Trophoblast cell (in vitro differentiated cells and primary cell): ENCODE measurements at regions not wholly inside any gene's neighbourhood (a gene's known extent, or its start where the extent isn't known, plus 50 kb on each side); places are given as distances from the start of the nearest gene placed in this dataset.
A peak's percentile ranks its signal among the peaks of the same experiment; 100 is the strongest.

ENCODE experiments used
- DNase-seq, 2 donors: peaks; one replicate each; pipeline ENCODE4 v3.0.0-alpha.2; 2016
- H2AFZ ChIP-seq: 2 replicates; pipeline ENCODE4 v1.6.1; 2013; ENCODE audit warnings: low read length, moderate library complexity, mild to moderate bottlenecking; ENCODE audit not compliant: insufficient read depth, poor library complexity
- H2AK5ac ChIP-seq: 2 replicates; pipeline ENCODE4 v1.6.1; 2013; ENCODE audit warnings: mild to moderate bottlenecking, low read length
- H2BK120ac ChIP-seq: 2 replicates; pipeline ENCODE4 v1.6.1; 2013; ENCODE audit warnings: low read length, mild to moderate bottlenecking, moderate library complexity; ENCODE audit not compliant: insufficient read depth, poor library complexity
- H2BK12ac ChIP-seq: 2 replicates; pipeline ENCODE4 v1.6.1; 2013; ENCODE audit warnings: mild to moderate bottlenecking, low read length, moderate library complexity
- H2BK5ac ChIP-seq: 2 replicates; pipeline ENCODE4 v1.6.1; 2013; ENCODE audit warnings: low read length, low read depth, moderate library complexity, mild to moderate bottlenecking; ENCODE audit not compliant: poor library complexity
- H3K14ac ChIP-seq: 2 replicates; pipeline ENCODE4 v1.6.1; 2013; ENCODE audit warnings: mild to moderate bottlenecking, low read length
- H3K18ac ChIP-seq: 2 replicates; pipeline ENCODE4 v1.6.1; 2013; ENCODE audit warnings: mild to moderate bottlenecking, low read length
- H3K23ac ChIP-seq: 2 replicates; pipeline ENCODE4 v1.6.1; 2013; ENCODE audit warnings: low read length
- H3K27ac ChIP-seq: 2 replicates; pipeline ENCODE4 v1.5.1; 2013; ENCODE audit warnings: low read depth, mild to moderate bottlenecking, inconsistent platforms, low read length, moderate library complexity
- H3K27me3 ChIP-seq: 2 replicates; pipeline ENCODE4 v1.6.1; 2013; ENCODE audit warnings: inconsistent platforms, mild to moderate bottlenecking, low read length, moderate library complexity; ENCODE audit not compliant: insufficient read depth
- H3K36me3 ChIP-seq, 2 experiments: 1 replicate in 1 of 2; 2 replicates in 1 of 2; pipeline ENCODE4 v1.6.1; 2013; ENCODE audit warnings: low read length in 2 of 2, mild to moderate bottlenecking in 2 of 2, moderate library complexity in 1 of 2; ENCODE audit not compliant: insufficient read depth in 2 of 2, control insufficient read depth in 1 of 2
- H3K4ac ChIP-seq: 2 replicates; pipeline ENCODE4 v1.6.1; 2013; ENCODE audit warnings: low read depth, mild to moderate bottlenecking, low read length, moderate library complexity
- H3K4me1 ChIP-seq, 2 experiments: 1 replicate in 1 of 2; 2 replicates in 1 of 2; pipeline ENCODE4 v1.6.1; 2013; ENCODE audit warnings: low read length in 2 of 2, mild to moderate bottlenecking in 2 of 2, moderate library complexity in 1 of 2; ENCODE audit not compliant: insufficient read depth in 2 of 2, control insufficient read depth in 1 of 2
- H3K4me2 ChIP-seq: 2 replicates; pipeline ENCODE4 v1.6.1; 2013; ENCODE audit warnings: inconsistent platforms, mild to moderate bottlenecking, low read length, moderate library complexity
- H3K4me3 ChIP-seq: 2 replicates; pipeline ENCODE4 v1.5.1; 2013; ENCODE audit warnings: mild to moderate bottlenecking, low read depth, low read length, inconsistent platforms
- H3K79me1 ChIP-seq: one replicate; pipeline ENCODE4 v1.6.1; 2013; ENCODE audit warnings: low read length
- H3K79me2 ChIP-seq: 2 replicates; pipeline ENCODE4 v1.6.1; 2013; ENCODE audit warnings: low read length, mild to moderate bottlenecking; ENCODE audit not compliant: control insufficient read depth, insufficient read depth, poor library complexity
- H3K9ac ChIP-seq: 2 replicates; pipeline ENCODE4 v1.6.1; 2013; ENCODE audit warnings: mild to moderate bottlenecking, low read length
- H3K9me3 ChIP-seq: 2 replicates; pipeline ENCODE4 v1.6.1; 2013; ENCODE audit warnings: low read depth, mild to moderate bottlenecking, control low read depth, inconsistent platforms, low read length; ENCODE audit not compliant: insufficient read depth
- H4K12ac ChIP-seq: 2 replicates; pipeline ENCODE4 v1.6.1; 2013; ENCODE audit warnings: low read depth, mild to moderate bottlenecking, low read length, moderate library complexity
- H4K8ac ChIP-seq: 2 replicates; pipeline ENCODE4 v1.6.1; 2013; ENCODE audit warnings: low read depth, mild to moderate bottlenecking, low read length, moderate library complexity
- H4K91ac ChIP-seq: one replicate; pipeline ENCODE4 v1.6.1; 2013; ENCODE audit warnings: low read depth, mild to moderate bottlenecking, low read length, moderate library complexity
- WGBS: extraction: QIAGEN DNeasy Blood & Tissue Kit; methylation state at CpG from one replicate; pipeline ENCODE4 v1.1.7; 2013; ENCODE audit warnings: missing lambda C conversion rate; ENCODE audit not compliant: insufficient read length, insufficient coverage; ENCODE audit errors: extremely low coverage; 5-methylcytosine and 5-hydroxymethylcytosine counted together

GRCh38 chr14:86897704-86898513 lies 1095.1 kb downstream of the GALC start:
- Histone ChIP-seq H3K4ac (no peak overlapping the region), H2AFZ (no peak overlapping the region), H3K27ac (no peak overlapping the region), H3K79me2 (no peaks in the 10 kb centered on the region), H3K4me1 (no peaks in the 10 kb centered on the region), H3K14ac (no peak overlapping the region), H3K23ac (no peak overlapping the region), H3K27me3 (no peaks in the 10 kb centered on the region), H2BK12ac (no peak overlapping the region), H2BK5ac (no peak overlapping the region), H3K9me3 (no peaks in the 10 kb centered on the region), H3K9ac (no peak overlapping the region), H3K4me3 (no peak overlapping the region), H2AK5ac (no peak overlapping the region), H4K91ac (no peak overlapping the region), H4K12ac (no peak overlapping the region), H4K8ac (no peak overlapping the region), H3K79me1 (no peaks in the 10 kb centered on the region), H3K36me3 (no peaks in the 10 kb centered on the region), H2BK120ac (no peak overlapping the region), H3K18ac (no peak overlapping the region), H3K4me2 (no peak overlapping the region)
- DNase-seq, result no peak
- no CpG with 5 or more reads among the region's 4 CpGs for WGBS

DNA sequence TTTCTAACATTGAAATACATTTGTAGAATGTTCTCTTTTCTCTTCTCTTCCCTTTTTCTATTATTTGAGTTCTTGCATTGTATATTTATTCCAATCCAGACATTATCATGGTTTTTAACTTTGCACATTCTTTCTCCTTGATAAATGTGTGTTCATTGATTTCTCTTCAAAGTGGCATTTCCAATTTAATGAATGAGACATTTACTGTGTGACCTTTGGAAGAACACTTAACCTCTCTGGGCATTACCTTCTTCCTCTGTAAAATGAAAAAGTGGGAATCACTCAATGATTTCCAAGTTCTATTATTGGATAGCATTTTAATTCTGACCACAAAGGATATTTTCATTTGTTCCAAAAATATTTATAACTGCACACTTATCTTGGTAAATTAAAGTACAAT lies 1095.8 kb downstream of the GALC start:
- no peak overlapping the region for H2AK5ac ChIP-seq
- no peak overlapping the region for H3K9ac ChIP-seq
- no peak overlapping the region for H4K8ac ChIP-seq
- no peak overlapping the region for H2AFZ ChIP-seq
- no peak overlapping the region for H3K4me2 ChIP-seq
- H3K4ac ChIP-seq, result no peak overlapping the region
- H3K79me1 ChIP-seq, result no peaks in the 10 kb centered on the region
- no peaks in the 10 kb centered on the region for H3K36me3 ChIP-seq
- no peak overlapping the region for H4K91ac ChIP-seq
- no peak overlapping the region for H2BK12ac ChIP-seq
- no peak for DNase-seq
- H3K4me3 ChIP-seq, result no peak overlapping the region
- H3K23ac ChIP-seq, result no peak overlapping the region
- no peaks in the 10 kb centered on the region for H3K9me3 ChIP-seq
- no peaks in the 10 kb centered on the region for H3K27me3 ChIP-seq
- H3K27ac ChIP-seq, result no peak overlapping the region
- H3K18ac ChIP-seq, result no peak overlapping the region
- no peak overlapping the region for H2BK5ac ChIP-seq
- H4K12ac ChIP-seq, result no peak overlapping the region
- no peaks in the 10 kb centered on the region for H3K4me1 ChIP-seq
- H2BK120ac ChIP-seq, result no peak overlapping the region
- H3K14ac ChIP-seq, result no peak overlapping the region
- H3K79me2 ChIP-seq, result no peaks in the 10 kb centered on the region

- Histone ChIP-seq H2BK12ac (no peak overlapping the region), H4K91ac (no peak overlapping the region), H3K18ac (no peak overlapping the region), H4K8ac (no peak overlapping the region), H3K9me3 (no peaks in the 10 kb centered on the region), H3K4me1 (no peaks in the 10 kb centered on the region), H3K4me3 (no peak overlapping the region), H2AK5ac (no peak overlapping the region), H3K79me2 (no peaks in the 10 kb centered on the region), H4K12ac (no peak overlapping the region), H3K27ac (no peak overlapping the region), H3K4ac (no peak overlapping the region), H2BK5ac (no peak overlapping the region), H3K23ac (no peak overlapping the region), H2BK120ac (no peak overlapping the region), H2AFZ (no peak overlapping the region), H3K4me2 (no peak overlapping the region), H3K9ac (no peak overlapping the region), H3K27me3 (no peaks in the 10 kb centered on the region), H3K79me1 (no peaks in the 10 kb centered on the region), H3K36me3 (no peaks in the 10 kb centered on the region), H3K14ac (no peak overlapping the region)
- no CpG with 5 or more reads among the region's 4 CpGs for WGBS
- no peak for DNase-seq
Observed at GRCh38 chr14:86896701-86897100, 1096.3 kb downstream of the GALC start.

DNA sequence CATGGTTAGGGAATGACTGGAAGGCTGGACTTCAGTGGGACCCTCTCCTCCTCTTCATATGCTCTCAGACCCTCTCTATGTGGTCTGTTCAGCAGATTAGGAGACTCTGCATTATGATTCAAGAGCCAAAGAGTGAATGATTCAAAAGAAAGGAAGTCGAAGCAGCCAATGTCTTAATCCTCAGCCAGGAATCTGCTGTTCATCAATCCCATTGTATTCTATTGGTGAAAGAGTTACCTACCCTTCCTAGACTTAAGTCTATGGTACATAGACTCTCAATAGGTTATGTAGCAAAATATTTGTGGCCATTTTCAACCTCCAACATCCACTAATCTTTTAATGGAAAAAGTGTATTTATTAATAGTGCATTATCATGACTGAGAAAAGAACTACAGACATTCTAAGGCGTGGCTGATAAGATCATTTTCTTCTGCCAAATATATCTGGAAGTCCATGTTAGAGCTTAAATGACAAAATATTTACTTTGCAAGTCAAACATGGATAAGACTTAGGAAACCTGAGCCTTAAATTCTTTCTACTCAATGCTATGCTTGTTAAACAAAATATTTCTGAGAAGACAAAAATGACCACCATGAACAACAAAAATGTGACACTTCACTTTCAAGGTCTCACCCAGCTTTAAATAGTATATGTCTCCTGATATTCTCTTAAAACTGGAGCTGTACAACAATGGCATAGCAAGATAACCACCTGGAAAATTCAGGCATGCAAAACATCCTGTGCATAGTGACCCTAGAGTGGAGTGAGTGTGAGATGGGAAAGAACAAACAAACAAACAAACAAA lies 1100.6 kb downstream of the GALC start:
- H3K27ac ChIP-seq, result no peak overlapping the region
- H2AK5ac ChIP-seq, result no peak overlapping the region
- no peak overlapping the region for H2BK5ac ChIP-seq
- H4K12ac ChIP-seq, result no peak overlapping the region
- H4K91ac ChIP-seq, result no peak overlapping the region
- H3K4me1 ChIP-seq, result no peaks in the 10 kb centered on the region
- H3K36me3 ChIP-seq, result no peaks in the 10 kb centered on the region
- no peak overlapping the region for H3K4me2 ChIP-seq
- no CpG with 5 or more reads among the region's 2 CpGs for WGBS
- peak in 1 of 2 donors; percentile 17 for DNase-seq
- H3K27me3 ChIP-seq, result no peaks in the 10 kb centered on the region
- H2BK12ac ChIP-seq, result no peak overlapping the region
- H3K23ac ChIP-seq, result no peak overlapping the region
- no peak overlapping the region for H3K14ac ChIP-seq
- H3K4ac ChIP-seq, result no peak overlapping the region
- H3K9ac ChIP-seq, result no peak overlapping the region
- H3K4me3 ChIP-seq, result no peak overlapping the region
- no peak overlapping the region for H2BK120ac ChIP-seq
- no peak overlapping the region for H4K8ac ChIP-seq
- no peaks in the 10 kb centered on the region for H3K9me3 ChIP-seq
- no peaks in the 10 kb centered on the region for H3K79me2 ChIP-seq
- no peak overlapping the region for H3K18ac ChIP-seq
- no peak overlapping the region for H2AFZ ChIP-seq
- H3K79me1 ChIP-seq, result no peaks in the 10 kb centered on the region
